ENCODE measurements at regions not wholly inside any gene's neighbourhood (a gene's known extent, or its start where the extent isn't known, plus 50 kb on each side); places are given as distances from the start of the nearest gene placed in this dataset.
A peak's percentile ranks its signal among the peaks of the same experiment; 100 is the strongest.

GRCh38 chr13:90534617-90535370 lies 812.7 kb upstream of the MIR17HG start:
- no peak overlapping the region for H3K4me2 ChIP-seq (ENCODE audit: low read length)
- no peak overlapping the region for H3K4me3 ChIP-seq (ENCODE audit: low read length)
- no peak for TF ChIP-seq EZH2phosphoT487 (IDR thresholded peaks at IDR 0.05; ENCODE audit: low read depth)
- TF ChIP-seq, protein P1, sequence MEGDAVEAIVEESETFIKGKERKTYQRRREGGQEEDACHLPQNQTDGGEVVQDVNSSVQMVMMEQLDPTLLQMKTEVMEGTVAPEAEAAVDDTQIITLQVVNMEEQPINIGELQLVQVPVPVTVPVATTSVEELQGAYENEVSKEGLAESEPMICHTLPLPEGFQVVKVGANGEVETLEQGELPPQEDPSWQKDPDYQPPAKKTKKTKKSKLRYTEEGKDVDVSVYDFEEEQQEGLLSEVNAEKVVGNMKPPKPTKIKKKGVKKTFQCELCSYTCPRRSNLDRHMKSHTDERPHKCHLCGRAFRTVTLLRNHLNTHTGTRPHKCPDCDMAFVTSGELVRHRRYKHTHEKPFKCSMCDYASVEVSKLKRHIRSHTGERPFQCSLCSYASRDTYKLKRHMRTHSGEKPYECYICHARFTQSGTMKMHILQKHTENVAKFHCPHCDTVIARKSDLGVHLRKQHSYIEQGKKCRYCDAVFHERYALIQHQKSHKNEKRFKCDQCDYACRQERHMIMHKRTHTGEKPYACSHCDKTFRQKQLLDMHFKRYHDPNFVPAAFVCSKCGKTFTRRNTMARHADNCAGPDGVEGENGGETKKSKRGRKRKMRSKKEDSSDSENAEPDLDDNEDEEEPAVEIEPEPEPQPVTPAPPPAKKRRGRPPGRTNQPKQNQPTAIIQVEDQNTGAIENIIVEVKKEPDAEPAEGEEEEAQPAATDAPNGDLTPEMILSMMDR (IDR thresholded peaks at IDR 0.05; ENCODE audit: low read depth, low read length): no peak
- H3K27ac ChIP-seq (ENCODE audit: low read length): no peak overlapping the region
- H4K20me1 ChIP-seq (ENCODE audit: insufficient read depth, low read length): no peaks in the 10 kb centered on the region
- 0 out of 2 replicates have a peak, but pooled peaks cover 6% of the 10 kb centered on the region for H3K9me3 ChIP-seq (ENCODE audit: insufficient read depth, low read length)
- H3K79me2 ChIP-seq (ENCODE audit: low read length): no peaks in the 10 kb centered on the region
- H3K36me3 ChIP-seq (replicated peaks; ENCODE audit: low read depth, low read length): no peaks in the 10 kb centered on the region
- H3K4me1 ChIP-seq (ENCODE audit: low read length): no peaks in the 10 kb centered on the region
- H3K27me3 ChIP-seq (ENCODE audit: low read depth, low read length): no peaks in the 10 kb centered on the region
- H2AFZ ChIP-seq (ENCODE audit: low read depth, low read length): no peak overlapping the region
- no peak overlapping the region for H3K9ac ChIP-seq (ENCODE audit: low read length)

- no peaks in the 10 kb centered on the region for H3K79me2 ChIP-seq (ENCODE audit: low read length)
- H2AFZ ChIP-seq (ENCODE audit: low read depth, low read length): no peak overlapping the region
- no peaks in the 10 kb centered on the region for H3K4me1 ChIP-seq (ENCODE audit: low read length)
- H3K4me3 ChIP-seq (ENCODE audit: low read length): no peak overlapping the region
- no peaks in the 10 kb centered on the region for H4K20me1 ChIP-seq (ENCODE audit: insufficient read depth, low read length)
- TF ChIP-seq, protein P1 (IDR thresholded peaks at IDR 0.05; ENCODE audit: low read depth, low read length): no peak
- TF ChIP-seq EZH2phosphoT487 (IDR thresholded peaks at IDR 0.05; ENCODE audit: low read depth): no peak
- no peak overlapping the region for H3K9ac ChIP-seq (ENCODE audit: low read length)
- no peak overlapping the region for H3K27ac ChIP-seq (ENCODE audit: low read length)
- peaks cover 6% of the 10 kb centered on the region; the same call in 1 of the 2 replicates for H3K9me3 ChIP-seq (ENCODE audit: insufficient read depth, low read length)
- H3K36me3 ChIP-seq (replicated peaks; ENCODE audit: low read depth, low read length): no peaks in the 10 kb centered on the region
- no peaks in the 10 kb centered on the region for H3K27me3 ChIP-seq (ENCODE audit: low read depth, low read length)
- no peak overlapping the region for H3K4me2 ChIP-seq (ENCODE audit: low read length)
Observed at GRCh38 chr13:90535421-90535820, 812.1 kb upstream of the MIR17HG start.

DNA sequence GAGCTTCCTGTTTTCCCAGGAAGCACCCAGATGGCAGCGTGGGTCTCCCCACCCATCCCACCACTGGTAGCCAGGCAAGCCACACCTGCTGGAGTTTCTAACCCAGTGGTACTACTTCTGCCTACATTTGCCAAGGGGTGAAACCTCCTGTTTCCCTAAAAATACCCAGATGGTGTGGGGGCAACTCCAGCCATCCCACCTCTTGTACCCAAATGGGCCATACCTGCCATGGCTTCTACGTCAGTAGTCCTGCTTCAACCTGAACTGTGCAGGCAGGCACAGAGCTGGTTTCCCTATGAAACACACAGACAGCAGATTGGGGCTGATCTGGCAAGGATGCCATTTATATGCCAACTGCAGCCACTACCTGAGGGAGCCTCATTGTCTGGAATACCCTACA lies 809.4 kb upstream of the MIR17HG start:
- TF ChIP-seq, protein P1 (IDR thresholded peaks at IDR 0.05; ENCODE audit: low read depth, low read length): no peak
- no peak for TF ChIP-seq EZH2phosphoT487 (IDR thresholded peaks at IDR 0.05; ENCODE audit: low read depth)
- H3K9me3 ChIP-seq (ENCODE audit: insufficient read depth, low read length): peaks cover 6% of the 10 kb centered on the region; the same call in 1 of the 2 replicates
- H3K79me2 ChIP-seq (ENCODE audit: low read length): no peaks in the 10 kb centered on the region
- no peak overlapping the region for H3K9ac ChIP-seq (ENCODE audit: low read length)
- no peak overlapping the region for H3K27ac ChIP-seq (ENCODE audit: low read length)
- H3K4me3 ChIP-seq (ENCODE audit: low read length): no peak overlapping the region
- H3K27me3 ChIP-seq (ENCODE audit: low read depth, low read length): no peaks in the 10 kb centered on the region
- H2AFZ ChIP-seq (ENCODE audit: low read depth, low read length): no peak overlapping the region
- H3K36me3 ChIP-seq (replicated peaks; ENCODE audit: low read depth, low read length): no peaks in the 10 kb centered on the region
- H3K4me1 ChIP-seq (ENCODE audit: low read length): no peaks in the 10 kb centered on the region
- no peak overlapping the region for H3K4me2 ChIP-seq (ENCODE audit: low read length)
- no peaks in the 10 kb centered on the region for H4K20me1 ChIP-seq (ENCODE audit: insufficient read depth, low read length)

GRCh38 chr13:90541346-90541745 lies 806.1 kb upstream of the MIR17HG start:
- no peak overlapping the region for H3K27ac ChIP-seq (ENCODE audit: low read length)
- no peaks in the 10 kb centered on the region for H3K27me3 ChIP-seq (ENCODE audit: low read depth, low read length)
- H2AFZ ChIP-seq (ENCODE audit: low read depth, low read length): 0 out of 2 replicates have a peak overlapping the region, but pooled peaks have one; percentile 9
- H3K4me1 ChIP-seq (ENCODE audit: low read length): no peaks in the 10 kb centered on the region
- no peak overlapping the region for H3K4me3 ChIP-seq (ENCODE audit: low read length)
- H3K9ac ChIP-seq (ENCODE audit: low read length): no peak overlapping the region
- TF ChIP-seq, protein P1 (IDR thresholded peaks at IDR 0.05; ENCODE audit: low read depth, low read length): no peak
- TF ChIP-seq EZH2phosphoT487 (IDR thresholded peaks at IDR 0.05; ENCODE audit: low read depth): no peak
- peaks cover 10% of the 10 kb centered on the region; the same call in 1 of the 2 replicates for H3K9me3 ChIP-seq (ENCODE audit: insufficient read depth, low read length)
- no peak overlapping the region for H3K4me2 ChIP-seq (ENCODE audit: low read length)
- no peaks in the 10 kb centered on the region for H3K36me3 ChIP-seq (replicated peaks; ENCODE audit: low read depth, low read length)
- H3K79me2 ChIP-seq (ENCODE audit: low read length): no peaks in the 10 kb centered on the region
- no peaks in the 10 kb centered on the region for H4K20me1 ChIP-seq (ENCODE audit: insufficient read depth, low read length)

Data from OCI-LY3 (cell line).